ENCODE measurements at regions not wholly inside any gene's neighbourhood (a gene's known extent, or its start where the extent isn't known, plus 50 kb on each side); places are given as distances from the start of the nearest gene placed in this dataset.

DNA sequence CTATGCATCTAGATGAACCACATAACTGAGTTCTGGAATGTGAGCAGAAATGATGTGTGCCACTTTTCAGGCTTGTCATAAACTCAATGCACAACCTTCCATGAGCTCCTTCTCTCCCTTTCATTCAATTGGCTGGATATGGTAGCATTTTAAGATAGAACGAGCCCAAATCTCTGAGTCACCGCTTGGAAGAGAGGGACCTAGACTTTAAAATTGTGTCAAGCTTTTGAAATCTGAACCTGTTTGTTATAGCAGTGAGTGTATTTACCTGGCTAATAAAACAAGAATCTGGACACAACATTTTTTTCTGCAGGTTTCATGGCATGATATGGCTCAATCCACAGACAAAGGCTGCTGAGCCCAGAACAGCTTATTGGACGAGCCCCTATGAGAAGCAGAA, 297.8 kb upstream of the SPRED2 start:
- DNase-seq (ENCODE audit: low spot score): no peak

DNA sequence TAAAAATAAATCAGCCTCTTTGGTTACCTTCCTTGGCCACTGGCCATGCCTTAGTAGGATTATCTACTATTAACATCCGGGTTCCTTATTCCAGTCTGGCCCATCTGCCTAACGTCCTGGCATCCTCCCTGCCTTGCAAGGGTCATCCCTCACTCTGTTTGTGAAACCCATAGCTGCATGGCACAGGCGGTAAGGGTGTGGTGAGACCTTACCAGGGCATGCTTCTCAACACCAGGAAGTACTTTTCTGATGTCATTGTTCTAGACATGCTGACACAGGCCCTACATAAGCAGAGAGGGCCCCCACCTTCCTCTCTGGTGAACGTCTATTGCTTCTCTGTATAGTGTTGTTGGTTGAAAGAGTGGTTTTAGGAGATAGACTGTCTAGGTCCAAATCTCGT, 296.8 kb upstream of the SPRED2 start:
- no peak for DNase-seq (ENCODE audit: low spot score)

DNA sequence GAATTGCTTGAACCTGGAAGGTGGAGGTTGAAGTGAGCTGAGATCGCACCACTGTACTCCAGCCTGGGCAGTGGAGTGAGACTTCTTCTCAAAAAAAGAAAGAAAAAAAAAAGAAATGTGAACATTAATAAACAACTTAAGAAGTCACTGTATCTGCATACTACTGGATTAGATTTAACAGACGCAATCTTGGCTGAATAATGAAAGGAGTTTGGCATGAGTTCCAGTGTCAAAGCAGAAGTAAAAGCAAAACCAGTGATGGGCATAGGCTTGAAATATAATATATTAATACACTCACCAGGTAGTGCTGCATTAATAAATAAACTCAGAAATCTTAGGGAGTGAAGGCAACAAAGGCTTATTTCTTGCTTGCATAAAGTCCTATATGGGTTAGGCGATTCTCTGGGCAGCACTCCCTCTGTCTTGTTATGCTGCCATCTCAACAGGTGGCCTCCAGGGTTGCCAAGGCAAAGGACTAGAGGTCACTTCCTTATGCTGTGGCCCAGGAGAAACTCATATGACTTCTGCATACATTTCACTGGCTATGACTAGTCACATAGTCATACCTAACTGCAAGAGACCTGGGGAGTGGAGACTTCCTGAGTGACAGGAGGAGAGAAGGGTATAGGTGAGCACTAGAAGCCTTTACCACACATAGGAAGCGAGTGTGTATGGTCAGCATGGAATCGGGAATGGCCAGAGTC, 296.2 kb upstream of the SPRED2 start:
- DNase-seq (ENCODE audit: low spot score): no peak

DNA sequence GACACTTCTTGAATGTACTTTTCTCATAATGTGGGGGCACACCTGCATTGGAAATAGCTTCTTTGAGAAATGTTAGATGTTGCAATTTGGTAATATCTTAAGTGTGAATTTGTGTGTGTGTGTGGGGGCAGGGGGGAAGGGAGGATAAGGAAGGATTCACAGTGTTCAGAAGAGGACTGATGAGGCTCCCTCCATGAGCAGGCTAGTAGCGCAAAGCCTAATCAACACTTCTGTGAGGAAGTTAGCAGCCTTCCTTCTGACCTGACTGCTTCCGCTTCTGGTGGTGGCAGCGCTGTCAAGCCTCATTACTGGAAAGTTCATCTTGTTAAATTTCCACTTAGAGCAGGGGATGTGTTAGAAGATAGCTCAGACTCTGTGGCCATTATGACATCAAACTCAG, 295.4 kb upstream of the SPRED2 start:
- no peak for DNase-seq (ENCODE audit: low spot score)

DNA sequence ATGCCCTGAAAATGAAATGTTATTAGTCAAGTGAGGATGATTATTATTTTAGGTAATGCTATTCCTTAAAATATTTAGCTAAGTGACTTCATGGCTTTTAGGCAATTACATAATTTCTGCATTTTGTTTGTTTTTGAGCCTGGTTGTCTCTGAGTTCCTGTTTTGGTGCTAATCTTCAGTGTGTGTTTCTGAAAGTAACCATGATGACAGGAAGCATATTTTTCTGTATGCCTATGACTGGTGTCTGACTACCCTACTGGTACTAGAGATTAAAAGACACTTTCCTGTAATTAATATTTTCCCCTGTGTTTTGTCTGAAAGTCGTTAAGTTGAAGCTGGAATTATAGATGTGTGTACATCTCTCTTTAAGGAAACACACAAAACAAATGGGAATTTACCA, 295.0 kb upstream of the SPRED2 start:
- no peak for DNase-seq (ENCODE audit: low spot score)

DNA sequence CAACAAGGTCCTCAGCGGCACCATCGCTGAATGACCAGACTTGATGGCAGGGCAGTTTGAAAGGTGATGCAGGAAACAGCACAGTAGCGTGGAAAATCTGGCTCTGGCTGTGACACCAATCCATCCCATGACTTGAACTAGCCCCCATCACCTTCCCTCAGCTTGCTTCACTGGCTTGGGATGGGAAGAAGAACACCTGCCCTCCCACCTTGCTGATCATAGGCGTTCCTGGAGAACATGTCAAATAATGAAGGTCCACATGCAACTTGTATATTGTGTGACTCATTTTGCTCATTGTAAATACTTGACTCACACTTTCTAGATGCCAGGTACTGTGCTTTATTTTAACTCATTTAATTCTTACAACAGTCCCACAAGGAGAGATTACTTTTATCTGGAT, 292.4 kb upstream of the SPRED2 start:
- DNase-seq (ENCODE audit: low spot score): no peak

DNA sequence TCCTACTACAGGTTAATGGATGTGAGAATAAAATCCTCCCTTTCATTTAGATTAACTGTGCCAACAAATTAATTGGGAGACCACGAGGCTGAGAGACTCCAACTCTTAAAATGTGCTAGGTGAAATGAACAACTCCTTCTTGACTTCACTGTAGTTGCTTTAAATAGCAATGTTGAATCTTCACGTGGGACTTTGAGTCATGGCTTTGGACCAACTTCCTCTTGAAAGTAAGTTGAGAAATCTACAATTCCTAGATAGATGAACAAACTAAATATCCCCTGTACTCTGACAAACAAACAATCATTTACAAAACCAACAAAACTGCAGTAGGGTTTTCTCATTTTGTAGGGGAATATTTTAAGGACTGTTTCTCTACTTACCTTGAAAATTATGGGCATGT, 291.9 kb upstream of the SPRED2 start:
- DNase-seq (ENCODE audit: low spot score): no peak

DNA sequence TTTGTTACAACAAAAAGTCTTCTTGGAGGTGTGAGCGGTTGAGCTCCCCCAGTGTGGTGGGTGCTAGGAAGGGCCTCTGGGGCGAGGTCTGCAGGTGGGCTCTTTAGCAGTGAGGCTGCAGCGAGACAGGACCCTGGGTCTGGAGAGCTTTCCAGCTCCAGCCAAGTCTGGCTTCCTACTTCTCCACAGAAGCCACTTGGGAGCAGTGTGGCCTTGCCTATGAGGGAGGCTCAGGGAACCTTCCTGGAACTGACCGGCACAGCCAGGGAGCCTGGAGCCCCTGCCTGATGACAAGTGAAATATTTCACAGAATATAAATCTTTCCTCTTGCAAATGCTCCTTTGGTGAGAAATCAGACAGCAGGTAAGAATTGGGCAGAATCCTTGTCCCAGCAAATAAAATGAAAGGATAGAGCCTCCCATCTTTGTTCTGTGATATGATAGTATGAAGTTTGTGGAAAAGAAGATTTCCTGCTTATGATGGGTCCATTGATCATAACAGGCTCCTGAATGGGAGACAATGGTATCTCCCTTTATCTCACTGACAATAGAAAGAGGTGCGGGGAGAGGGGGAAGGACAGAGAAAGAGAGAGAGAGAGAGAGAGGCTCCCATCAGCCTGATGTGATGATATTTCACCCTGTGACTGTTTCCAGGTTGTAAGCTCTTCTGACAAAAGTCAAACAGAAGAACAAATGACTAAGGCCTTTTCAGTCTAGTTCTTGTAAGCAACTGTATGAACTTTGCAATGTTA, 289.8 kb upstream of the SPRED2 start:
- no peak for DNase-seq (ENCODE audit: low spot score)

DNA sequence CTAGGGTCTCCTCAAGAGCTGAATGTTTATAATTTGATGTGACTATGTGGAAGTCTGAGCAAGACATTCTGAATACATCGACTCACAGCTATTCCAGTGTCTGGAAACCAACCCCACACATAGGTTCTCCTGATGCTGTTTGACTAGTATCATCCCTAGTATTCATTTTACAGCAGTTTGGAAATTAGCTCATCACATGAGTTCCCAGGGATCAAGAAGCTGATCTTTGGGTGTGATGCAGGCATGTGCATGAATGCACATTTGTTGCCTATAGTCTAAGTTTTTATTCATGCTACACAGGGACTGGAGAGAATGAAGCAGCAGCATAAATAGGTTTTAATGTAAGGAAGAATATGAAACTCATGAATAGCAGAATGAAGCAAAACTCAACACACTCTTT, 284.3 kb upstream of the SPRED2 start:
- DNase-seq (ENCODE audit: low spot score): no peak

DNA sequence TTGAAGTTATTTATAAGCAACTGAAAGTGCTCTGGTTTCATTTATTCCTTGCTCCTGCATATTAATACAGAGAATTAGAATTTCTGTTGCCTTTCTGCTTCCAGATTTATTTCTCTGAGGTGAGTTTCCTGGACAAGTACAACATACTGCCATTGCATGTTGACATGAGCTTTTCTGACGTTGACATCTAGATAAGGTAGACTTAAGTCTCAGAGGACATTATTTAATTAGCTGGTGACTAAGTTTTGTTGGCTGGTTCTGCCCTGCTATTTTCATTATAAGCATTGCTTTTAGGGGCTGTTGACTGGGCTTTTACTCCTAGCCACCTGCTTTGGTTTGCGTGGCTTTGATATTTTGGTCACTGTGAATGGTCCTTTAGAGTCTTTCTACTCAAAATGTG, 282.9 kb upstream of the SPRED2 start:
- no peak for DNase-seq (ENCODE audit: low spot score)

DNA sequence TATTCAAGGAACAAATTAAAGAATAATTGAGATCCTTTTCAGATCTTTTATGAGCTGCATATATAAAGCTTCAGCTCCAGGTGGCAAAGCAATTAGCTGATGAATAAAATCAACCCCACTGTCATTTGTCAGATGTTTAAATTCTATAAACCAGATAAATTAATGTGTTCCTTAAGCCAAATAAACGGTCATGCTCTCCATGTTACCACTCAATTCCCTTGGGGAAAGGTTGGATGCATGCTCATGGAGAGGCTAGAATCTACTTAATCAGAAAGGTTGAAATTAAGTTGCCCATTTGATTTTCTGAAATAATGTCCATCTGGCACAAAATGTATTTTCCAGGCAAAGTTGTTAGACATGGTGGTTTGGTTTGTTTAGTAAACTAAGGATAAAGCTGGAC, 282.5 kb upstream of the SPRED2 start:
- no peak for DNase-seq (ENCODE audit: low spot score)

DNA sequence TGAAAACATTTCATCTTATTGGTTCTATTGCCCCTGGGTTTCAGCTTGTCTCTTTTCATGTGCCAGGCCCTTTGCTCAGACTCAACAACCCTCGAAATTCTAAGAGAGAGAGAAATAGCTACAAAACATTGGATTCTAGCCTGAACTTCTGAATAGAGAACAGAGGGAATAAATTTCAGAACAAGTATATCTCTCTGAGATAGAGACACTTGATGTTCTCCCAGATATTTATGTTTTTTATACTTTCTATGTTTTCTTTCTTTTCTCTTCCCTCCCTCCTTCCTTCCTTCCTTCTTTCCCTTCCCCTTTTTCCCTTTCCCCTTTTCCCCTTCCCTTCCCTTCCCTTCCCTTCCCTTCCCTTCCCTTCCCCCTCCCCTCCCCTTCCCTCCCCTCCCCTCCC, 279.5 kb upstream of the SPRED2 start:
- no peak for DNase-seq (ENCODE audit: low spot score)

DNA sequence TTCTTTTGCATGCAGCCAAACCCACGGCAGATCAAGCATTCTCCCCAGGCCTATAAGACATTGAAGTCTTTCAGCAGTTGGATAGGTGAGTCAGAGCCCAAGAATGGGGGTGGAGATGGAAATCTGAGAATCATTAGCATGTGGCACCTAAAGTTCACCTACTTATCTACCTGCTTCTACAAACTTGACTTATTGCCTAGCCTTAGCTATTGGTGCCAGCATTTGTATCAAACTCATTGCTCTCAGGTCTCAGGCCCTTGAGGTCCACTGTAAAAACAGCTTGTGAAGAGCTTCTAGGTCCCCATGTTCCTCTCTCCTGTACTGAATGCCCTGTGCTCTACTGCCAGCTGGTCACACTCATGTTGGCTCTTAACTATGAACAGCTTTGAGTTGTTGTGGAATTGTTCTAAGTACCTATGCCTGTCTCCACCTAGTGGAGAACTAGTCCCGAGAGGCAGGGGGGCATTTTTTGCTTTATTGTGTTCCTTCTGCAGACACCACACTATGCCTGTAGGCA, 278.4 kb upstream of the SPRED2 start:
- no peak for DNase-seq (ENCODE audit: low spot score)

DNA sequence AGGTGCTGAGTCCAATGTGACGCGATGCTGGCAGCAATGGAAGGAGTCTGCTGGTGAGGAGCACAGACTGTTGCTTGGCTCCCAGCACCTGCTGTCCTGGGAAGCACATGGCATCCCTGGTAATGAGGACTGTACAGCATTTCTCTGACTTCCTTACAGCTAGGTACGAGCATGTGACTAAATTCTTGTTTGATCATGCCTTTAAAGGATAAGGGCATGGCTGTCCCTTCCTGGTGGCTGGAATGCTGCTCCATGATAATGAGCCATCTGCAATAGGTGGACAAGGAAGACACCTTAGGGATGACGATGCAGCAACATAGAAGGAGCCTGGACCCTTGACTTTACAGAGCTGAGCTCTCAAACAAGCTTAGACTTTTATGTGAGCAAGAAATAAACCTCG, 278.0 kb upstream of the SPRED2 start:
- no peak for DNase-seq (ENCODE audit: low spot score)

DNA sequence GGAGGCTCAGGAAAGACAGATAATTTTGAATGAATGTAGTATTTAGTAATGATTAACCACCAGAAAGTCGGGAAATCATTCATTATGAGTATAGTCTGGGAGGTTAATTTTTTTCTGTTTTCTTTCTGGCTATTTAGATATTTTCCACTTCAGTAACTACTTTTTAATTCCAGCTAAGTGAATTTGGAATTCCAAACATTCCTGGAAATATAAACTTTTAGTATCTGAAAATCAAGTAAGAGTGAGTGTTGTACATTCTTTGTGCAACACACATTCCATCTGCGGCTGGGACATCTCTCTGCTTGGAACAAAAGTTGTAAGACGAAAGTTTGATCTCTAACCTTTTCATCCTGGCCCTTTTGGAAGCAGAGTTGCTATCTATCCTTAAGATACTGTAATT, 275.7 kb upstream of the SPRED2 start:
- DNase-seq (ENCODE audit: low spot score): no peak

DNA sequence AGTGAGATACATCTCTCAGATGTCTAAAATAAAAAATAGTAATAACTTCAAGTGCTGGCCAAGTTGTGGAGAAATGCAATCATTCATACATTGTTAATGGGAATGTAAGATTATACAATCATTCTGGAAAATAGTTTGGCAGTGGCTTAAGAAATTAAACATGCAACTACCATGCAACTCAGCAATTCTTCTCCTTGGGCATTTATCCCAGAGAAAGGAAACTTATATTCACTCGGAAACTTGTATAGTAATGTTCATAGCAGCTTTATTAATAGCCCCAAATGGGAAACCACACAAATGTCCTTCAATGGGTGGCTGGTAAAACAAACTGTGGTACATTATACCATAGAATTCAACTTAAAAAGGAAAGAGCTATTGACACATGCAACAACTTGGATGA, 274.0 kb upstream of the SPRED2 start:
- DNase-seq (ENCODE audit: low spot score): no peak

DNA sequence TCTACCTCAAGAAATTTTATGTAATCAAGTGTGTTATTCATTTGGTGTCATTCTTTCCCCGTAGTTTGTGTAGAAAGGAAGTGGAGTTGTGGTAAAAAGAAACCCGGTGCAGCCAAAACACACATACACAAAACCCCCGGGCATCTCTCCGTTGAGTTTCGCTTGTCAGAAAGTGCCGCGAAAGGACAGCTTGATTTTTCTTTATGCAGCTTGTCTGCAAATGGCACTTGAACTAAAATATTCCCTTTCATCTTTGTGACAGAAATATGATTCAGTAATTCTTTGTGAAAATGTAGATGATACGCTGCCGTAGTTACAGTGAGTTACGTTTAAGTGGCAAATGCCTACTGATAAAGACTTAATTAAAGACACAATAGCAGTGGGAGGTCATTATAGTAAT, 268.8 kb upstream of the SPRED2 start:
- no peak for DNase-seq (ENCODE audit: low spot score)

DNA sequence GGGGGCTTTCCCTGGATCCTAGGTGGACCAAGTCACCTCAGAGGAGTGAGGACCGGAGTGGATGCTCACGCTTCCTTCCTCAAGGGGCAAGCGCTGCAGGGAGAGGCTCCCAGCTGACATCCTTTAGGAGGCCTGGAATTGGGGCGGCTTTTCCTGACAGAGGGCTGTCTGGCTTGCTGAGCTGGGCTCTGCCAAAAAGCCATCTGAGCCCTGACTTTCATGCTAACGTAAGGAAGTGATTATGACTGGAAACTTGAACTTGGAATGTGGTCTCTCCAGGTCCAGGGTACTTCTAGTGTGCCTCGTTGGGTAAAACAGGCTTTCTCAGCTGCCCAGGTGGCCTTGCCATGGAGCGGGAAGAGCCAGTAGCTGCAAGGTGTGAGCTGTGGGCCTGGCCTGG, 268.3 kb upstream of the SPRED2 start:
- no peak for DNase-seq (ENCODE audit: low spot score)

DNA sequence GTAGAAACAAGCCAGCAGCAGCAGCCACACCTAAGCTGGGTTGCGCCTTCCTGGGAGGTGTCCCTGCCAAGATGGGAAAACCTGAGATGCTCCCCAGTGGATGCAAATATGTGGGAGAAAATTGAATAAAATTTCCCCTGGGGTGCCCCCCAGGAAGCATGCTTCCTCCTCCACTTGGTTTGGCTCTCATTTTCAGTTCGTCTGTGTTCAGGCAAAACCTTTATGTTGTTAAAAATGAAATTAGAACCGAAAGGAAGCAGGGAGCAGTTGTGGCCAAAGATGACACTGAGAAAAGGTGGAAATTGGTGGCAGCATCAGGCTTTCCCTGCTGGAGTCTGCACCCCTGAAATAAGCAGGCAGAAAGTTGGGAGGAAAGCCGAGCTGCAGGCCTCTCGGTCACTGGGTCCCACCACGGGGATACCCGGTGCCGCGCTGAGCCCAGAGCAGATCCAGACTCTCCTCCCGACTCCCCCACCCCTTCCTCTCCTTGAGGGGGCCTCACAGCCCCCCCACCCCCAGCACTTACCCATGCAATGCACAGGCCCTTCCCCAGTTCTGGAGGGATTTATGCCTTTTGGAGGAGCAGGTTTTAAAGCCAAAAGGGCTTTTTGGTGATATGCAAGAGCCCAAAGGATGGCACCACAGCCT, 267.7 kb upstream of the SPRED2 start:
- DNase-seq (ENCODE audit: low spot score): no peak

DNA sequence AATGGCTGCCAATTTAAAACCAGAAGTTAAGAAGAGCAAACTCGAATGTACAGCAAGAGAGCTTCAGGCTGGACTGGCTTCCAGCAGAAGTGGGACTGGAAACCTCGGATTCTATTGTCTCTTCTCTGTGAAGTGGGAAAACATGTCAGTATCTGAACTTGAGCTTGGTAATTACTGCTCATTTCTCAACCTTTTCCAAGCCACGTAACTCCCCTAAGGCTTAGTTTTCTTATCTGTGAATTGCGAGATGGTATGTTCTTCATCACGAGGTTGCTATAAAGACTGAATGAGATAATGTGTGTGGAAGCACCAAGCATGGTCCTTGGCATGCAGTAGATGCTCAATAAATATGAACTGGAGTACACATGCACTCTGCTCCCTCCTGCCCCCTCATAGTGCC, 259.4 kb upstream of the SPRED2 start:
- DNase-seq (ENCODE audit: low spot score): no peak

DNA sequence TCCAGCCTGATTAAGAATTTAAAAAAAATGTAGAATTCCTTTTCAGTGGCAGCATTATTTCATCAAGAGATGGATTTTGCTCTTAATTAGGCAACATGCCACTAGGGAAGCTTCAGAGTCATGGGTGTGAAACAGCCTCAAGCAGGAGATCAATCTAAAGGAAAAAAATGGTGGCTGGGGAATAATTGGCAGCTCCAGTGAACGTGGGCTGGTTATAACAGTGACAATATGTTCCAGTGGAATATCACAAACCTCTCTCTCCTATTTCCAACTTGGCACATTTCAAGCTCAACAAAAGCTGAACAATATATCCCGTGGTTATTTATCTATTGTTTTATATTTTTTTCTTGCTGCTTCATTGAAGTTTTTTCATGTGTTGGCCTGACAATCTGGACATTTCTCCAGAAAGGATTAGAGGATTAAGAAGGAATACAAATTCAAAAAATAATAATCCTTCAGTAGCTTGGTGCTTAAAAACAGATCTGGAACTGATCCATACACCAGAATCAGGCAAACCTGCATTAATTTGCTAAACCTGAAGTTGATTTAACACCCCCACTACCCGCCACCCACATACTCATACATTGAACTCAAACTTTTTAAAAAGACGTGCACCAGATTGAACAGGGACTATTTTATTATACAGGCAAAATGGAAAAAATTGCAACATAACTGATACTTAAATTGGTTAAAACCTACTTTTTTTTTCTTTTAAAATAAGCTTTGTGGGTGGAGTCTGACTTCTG, 255.9 kb upstream of the SPRED2 start:
- no peak for DNase-seq (ENCODE audit: low spot score)

DNA sequence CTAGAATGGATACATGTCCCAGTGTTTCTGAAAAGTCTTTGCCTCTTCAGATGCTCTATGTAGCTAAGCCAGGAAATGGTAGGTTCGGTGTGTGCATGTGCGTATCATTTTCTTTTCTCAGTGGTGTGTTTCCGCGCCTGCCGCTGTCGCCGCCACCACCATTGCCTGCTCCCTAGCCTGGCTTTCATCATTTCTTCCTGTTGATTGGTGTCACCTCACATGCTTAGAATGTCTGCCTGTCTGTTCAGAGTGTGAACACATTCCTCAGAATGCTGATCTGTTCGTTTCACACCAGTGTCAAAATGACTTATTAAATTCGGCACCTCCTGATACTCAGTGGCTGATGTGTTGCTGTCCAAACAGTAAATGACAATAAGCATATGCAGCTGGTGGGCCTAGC, 255.2 kb upstream of the SPRED2 start:
- no peak for DNase-seq (ENCODE audit: low spot score)
